Motor neuron (in vitro differentiated cells): ENCODE measurements at regions not wholly inside any gene's neighbourhood (a gene's known extent, or its start where the extent isn't known, plus 50 kb on each side); places are given as distances from the start of the nearest gene placed in this dataset.

Experiments
- ATAC-seq, 8 experiments: fragments of 200-7000 bp; cut with Tn5 transposase; replicated peaks in 6 of 8; 2 replicates each; pipeline ENCODE4 v1.8.0; 2021; ENCODE audit warnings: mild to moderate bottlenecking in 8 of 8, moderate library complexity in 8 of 8
- H3K27ac ChIP-seq, 2 donors: fragments of 250-450 bp; sonication (Bioruptor Pico); 2 replicates each; pipeline ENCODE4 v1.9.0; 2021; ENCODE audit warnings: antibody characterized with exemption in 2 of 2, mild to moderate bottlenecking in 2 of 2, moderate library complexity in 1 of 2
- H3K4me1 ChIP-seq, 2 donors: fragments of 250-450 bp; sonication (Bioruptor Pico); replicated peaks in 1 of 2; 2 replicates each; pipeline ENCODE4 v1.6.1; 2021; ENCODE audit warnings: antibody characterized with exemption in 2 of 2, mild to moderate bottlenecking in 2 of 2, moderate library complexity in 1 of 2
- H3K4me3 ChIP-seq, 5 donors: fragments of 250-450 bp; sonication (Bioruptor Pico); 2 replicates each; pipeline ENCODE4 v1.9.0; 2021; ENCODE audit warnings: antibody characterized with exemption in 5 of 5, mild to moderate bottlenecking in 5 of 5, moderate library complexity in 4 of 5
- WGBS, 10 experiments: fragments of 450-650 bp; shearing (Covaris generic); methylation state at CpG; one replicate each; pipeline ENCODE4 v1.0.0; 2022; 5-methylcytosine and 5-hydroxymethylcytosine counted together
- in situ Hi-C, 9 experiments: fragments of 400-800 bp; cut with MboI; loops; one replicate each; pipeline ENCODE4 v1.15.0; 2021; ENCODE audit warnings: low sequenced_read_pairs in 9 of 9, low pct_unique_long_range_greater_than_20kb in 2 of 9; ENCODE audit not compliant: unreplicated experiment in 9 of 9

DNA sequence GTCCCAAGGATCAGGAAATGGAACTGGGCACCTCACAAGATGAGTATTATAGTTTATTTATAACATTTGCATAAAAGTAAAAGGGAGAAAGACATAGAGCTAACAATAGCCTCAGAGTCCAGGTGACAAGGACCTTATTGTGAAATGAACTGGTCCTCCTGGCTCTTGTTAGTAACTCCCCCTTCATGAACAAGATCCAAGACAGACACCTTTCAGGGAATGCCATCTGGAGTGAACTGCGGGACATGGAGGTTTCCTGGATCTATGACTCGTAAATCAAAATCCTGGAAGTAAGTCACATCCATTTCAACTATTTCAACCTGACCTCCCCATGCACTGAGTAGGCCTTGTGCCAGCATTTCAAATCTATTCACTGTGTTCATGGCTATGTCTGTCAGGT lies 129.5 kb upstream of the GAS1 start:
- Histone ChIP-seq H3K4me3 (no peak overlapping the region), H3K27ac (no peak overlapping the region), H3K4me1 (no peaks in the 10 kb centered on the region)
- in situ Hi-C loops = no loop called here
- no peak for ATAC-seq
- 75 to 100% (median 84%) methylated on average over 1 to 2 of the region's 2 CpGs; no CpG with 5 or more reads in 3 of the 10 experiments for WGBS, 10 experiments

- no peaks in the 10 kb centered on the region for H3K4me1 ChIP-seq
- in situ Hi-C loops = no loop called here
- H3K4me3 ChIP-seq = no peak overlapping the region
- 80 to 100% (median 86%) methylated on average over 1 to 3 of the region's 3 CpGs; no CpG with 5 or more reads in 2 of the 10 experiments for WGBS, 10 experiments
- H3K27ac ChIP-seq = no peak overlapping the region
- ATAC-seq = no peak
Measured at GRCh38 chr9:87077986-87078385, 130.7 kb upstream of the GAS1 start.

DNA sequence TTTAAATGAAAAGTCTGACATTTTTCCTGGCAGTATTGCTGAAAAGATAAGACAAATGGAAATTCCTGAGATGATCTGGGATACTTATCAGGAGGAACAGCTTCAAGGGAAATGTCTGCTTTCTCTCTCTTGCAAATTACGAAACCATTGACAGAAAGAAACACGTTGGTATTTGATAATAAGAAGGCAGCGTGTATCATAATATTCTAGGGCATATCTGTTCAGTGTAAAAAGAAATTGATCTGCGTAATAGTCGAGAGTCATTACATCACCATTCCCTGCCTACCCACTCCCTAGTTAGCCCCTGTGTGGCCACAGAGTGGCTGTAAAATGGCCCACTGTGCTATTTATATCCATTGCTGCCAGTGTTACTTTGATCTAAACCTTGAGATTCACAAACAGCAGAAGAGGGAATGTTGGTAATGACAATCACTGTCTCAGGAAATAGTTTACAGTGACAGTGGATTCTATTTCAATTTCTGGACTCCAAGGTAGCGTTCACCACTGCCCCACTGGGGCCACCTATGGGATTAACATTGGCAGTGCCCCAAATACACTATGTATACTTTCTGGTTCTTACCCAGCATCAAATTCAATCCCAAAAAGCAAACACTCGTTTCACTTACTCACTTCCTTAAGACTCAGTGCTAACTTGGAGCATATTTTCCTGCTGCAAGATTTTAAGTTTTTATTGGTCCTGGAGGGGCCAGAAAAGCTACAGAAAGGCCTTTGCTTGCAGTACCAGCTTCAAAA lies 133.4 kb upstream of the GAS1 start:
- H3K4me3 ChIP-seq = no peak overlapping the region
- no peaks in the 10 kb centered on the region for H3K4me1 ChIP-seq
- in situ Hi-C loops = no loop called here
- ATAC-seq = peak in 5 of 8 experiments; percentile 30 to 89 (median 66)
- no peak overlapping the region for H3K27ac ChIP-seq
- WGBS, 10 experiments = 63 to 95% (median 78%) methylated on average over 3 to 7 of the region's 7 CpGs

- Histone ChIP-seq H3K27ac (no peak overlapping the region), H3K4me3 (no peak overlapping the region), H3K4me1 (no peaks in the 10 kb centered on the region)
- in situ Hi-C loops = no loop called here
- ATAC-seq = no peak
- WGBS, 10 experiments = 7 to 79% (median 57%) methylated on average over 1 to 2 of the region's 2 CpGs; no CpG with 5 or more reads in 3 of the 10 experiments
Measured at GRCh38 chr9:87081503-87081902, 134.2 kb upstream of the GAS1 start.

GRCh38 chr9:87083986-87084385 lies 136.7 kb upstream of the GAS1 start:
- Histone ChIP-seq H3K27ac (no peak overlapping the region), H3K4me3 (no peak overlapping the region), H3K4me1 (no peaks in the 10 kb centered on the region)
- 76 to 100% (median 81%) methylated on average over 1 to 5 of the region's 13 CpGs; no CpG with 5 or more reads in 2 of the 10 experiments for WGBS, 10 experiments
- no peak for ATAC-seq
- in situ Hi-C loops = no loop called here

DNA sequence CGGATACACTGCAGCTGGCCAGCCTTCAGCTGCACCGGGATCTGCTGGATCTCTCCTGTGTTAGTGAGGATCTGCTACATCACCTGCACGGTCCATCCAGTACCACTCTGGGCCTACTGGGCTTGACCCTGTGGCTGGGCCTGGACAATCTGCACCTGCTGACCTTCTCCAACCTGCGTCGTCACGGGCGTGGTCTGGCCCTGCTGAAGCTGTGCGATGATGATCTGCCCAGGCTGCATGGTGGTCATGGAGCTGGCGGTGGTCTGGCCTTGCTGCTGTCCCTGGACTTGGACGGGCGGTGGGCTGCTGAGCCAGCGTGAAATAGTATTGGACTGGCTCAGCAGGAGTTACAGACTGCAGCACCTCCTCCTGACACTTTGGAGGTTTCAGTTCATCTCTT lies 137.1 kb upstream of the GAS1 start:
- Histone ChIP-seq H3K4me3 (no peak overlapping the region), H3K4me1 (no peaks in the 10 kb centered on the region), H3K27ac (no peak overlapping the region)
- in situ Hi-C loops = no loop called here
- WGBS, 10 experiments = 83 to 100% (median 100%) methylated on average over 1 to 8 of the region's 12 CpGs; no CpG with 5 or more reads in 4 of the 10 experiments
- ATAC-seq = no peak

- no peak for ATAC-seq
- Histone ChIP-seq H3K4me1 (no peaks in the 10 kb centered on the region), H3K4me3 (no peak overlapping the region), H3K27ac (no peak overlapping the region)
- 82 to 100% (median 94%) methylated on average over 2 to 16 of the region's 27 CpGs; no CpG with 5 or more reads in 1 of the 10 experiments for WGBS, 10 experiments
- in situ Hi-C loops = no loop called here
Measured at GRCh38 chr9:87085073-87085472, 137.8 kb upstream of the GAS1 start.

GRCh38 chr9:87085521-87085920 lies 138.2 kb upstream of the GAS1 start:
- in situ Hi-C loops = no loop called here
- WGBS, 10 experiments = 60 to 95% (median 81%) methylated on average over 1 to 9 of the region's 9 CpGs; no CpG with 5 or more reads in 2 of the 10 experiments
- H3K27ac ChIP-seq = no peak overlapping the region
- H3K4me3 ChIP-seq = no peak overlapping the region
- H3K4me1 ChIP-seq = no peaks in the 10 kb centered on the region
- no peak for ATAC-seq

- no peak for ATAC-seq
- WGBS, 10 experiments = 73 to 100% (median 80%) methylated on average over 1 to 7 of the region's 8 CpGs; no CpG with 5 or more reads in 1 of the 10 experiments
- Histone ChIP-seq H3K27ac (no peak overlapping the region), H3K4me1 (no peaks in the 10 kb centered on the region), H3K4me3 (no peak overlapping the region)
- in situ Hi-C loops = no loop called here
Measured at GRCh38 chr9:87086221-87086818, 139.0 kb upstream of the GAS1 start.

DNA sequence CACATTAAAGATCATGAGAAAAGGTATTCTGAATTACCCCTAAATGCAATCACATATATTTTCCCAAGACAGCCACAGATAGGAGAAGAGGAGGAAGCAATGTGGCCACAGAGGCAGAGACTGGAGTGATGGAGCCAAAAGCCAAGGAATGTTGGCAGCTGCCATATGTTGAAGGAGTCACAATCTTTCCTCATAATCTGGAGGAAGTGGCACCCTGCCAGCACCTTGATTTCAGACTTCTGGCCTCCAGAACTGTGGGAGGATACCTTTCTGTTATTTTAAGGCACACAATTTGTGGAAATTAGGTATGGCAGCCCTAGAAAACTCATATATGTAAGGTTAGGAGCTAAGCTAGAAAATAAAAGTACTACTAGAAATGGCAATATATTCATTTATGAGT lies 139.9 kb upstream of the GAS1 start:
- Histone ChIP-seq H3K4me1 (no peaks in the 10 kb centered on the region), H3K27ac (no peak overlapping the region), H3K4me3 (no peak overlapping the region)
- ATAC-seq = no peak
- in situ Hi-C loops = no loop called here

DNA sequence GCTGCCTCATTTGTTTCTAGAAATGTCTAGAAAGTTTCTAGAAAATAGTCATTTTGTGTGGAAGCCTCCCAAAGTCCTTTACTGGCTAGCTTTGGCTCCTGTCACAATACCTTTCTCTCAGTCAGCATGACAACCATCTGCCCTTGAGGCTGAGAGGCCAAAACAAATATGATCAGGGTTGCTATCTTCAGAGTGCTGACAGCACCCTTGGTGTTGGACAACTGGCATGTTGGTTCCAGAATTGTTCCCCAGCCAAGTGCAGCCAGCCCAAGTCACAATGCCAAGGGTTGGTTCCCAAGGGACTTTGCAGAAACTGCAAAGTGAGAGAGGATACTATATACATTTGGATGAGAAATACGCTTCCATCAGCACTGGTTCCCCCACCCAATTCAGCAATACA lies 140.9 kb upstream of the GAS1 start:
- in situ Hi-C loops = no loop called here
- ATAC-seq = no peak
- Histone ChIP-seq H3K4me1 (no peaks in the 10 kb centered on the region), H3K4me3 (no peak overlapping the region), H3K27ac (no peak overlapping the region)
- WGBS, 10 experiments = 9 to 100% (median 59%) methylated on average over 1 of the region's 1 CpG; no CpG with 5 or more reads in 6 of the 10 experiments

DNA sequence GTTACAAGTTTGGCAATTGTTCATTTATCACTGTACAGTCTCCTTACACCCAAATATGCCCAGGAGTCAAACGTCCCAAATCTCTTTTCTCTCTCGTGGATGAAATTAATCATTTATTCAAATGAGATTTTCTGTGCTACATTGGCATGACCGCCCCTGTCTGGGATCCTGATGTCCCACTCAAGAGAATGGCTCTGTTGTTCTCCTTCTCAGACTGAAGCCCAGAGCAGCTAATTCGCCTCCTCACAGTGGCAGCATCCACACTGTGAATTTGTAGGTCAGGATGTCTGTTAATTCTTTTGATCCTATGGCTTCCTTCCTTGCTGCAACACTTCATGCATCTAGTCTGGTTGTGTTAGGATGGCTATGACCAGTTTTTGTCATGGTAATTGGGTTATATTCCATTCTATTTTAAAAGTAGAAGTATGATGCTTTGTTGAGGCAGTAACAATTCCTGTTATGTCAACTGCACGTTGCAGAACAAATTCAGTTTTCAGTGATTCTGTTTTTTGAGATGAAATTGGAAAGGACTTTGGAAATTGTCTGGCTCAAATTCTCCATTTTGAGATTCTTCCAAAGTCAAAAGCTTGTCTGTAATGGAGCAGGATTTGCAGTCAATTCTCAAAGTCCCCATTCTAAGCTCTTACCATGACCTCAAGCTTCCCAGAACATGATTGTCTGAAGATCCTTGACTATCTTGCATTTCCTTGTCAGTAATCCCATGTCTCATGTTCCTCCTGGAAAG lies 141.5 kb upstream of the GAS1 start:
- Histone ChIP-seq H3K4me1 (no peaks in the 10 kb centered on the region), H3K27ac (no peak overlapping the region), H3K4me3 (no peak overlapping the region)
- WGBS, 10 experiments = 14 to 100% (median 80%) methylated on average over 1 to 5 of the region's 5 CpGs
- in situ Hi-C loops = no loop called here
- no peak for ATAC-seq

GRCh38 chr9:87089506-87089905 lies 142.2 kb upstream of the GAS1 start:
- in situ Hi-C loops = no loop called here
- Histone ChIP-seq H3K4me3 (no peak overlapping the region), H3K27ac (no peak overlapping the region), H3K4me1 (no peaks in the 10 kb centered on the region)
- 0 to 83% (median 35%) methylated on average over 1 to 2 of the region's 2 CpGs; no CpG with 5 or more reads in 2 of the 10 experiments for WGBS, 10 experiments
- no peak for ATAC-seq
